Ascending aorta (tissue), 2 donors: ENCODE measurements at regions not wholly inside any gene's neighbourhood (a gene's known extent, or its start where the extent isn't known, plus 50 kb on each side); places are given as distances from the start of the nearest gene placed in this dataset.
"Not testable (repeated sequence)": the region's sequence is repeated elsewhere in the genome, so short reads cannot be mapped to it uniquely, and the experiment has no call there.

ENCODE experiments used
- DNase-seq, 2 donors: peaks; one replicate each; pipeline ENCODE4 v3.0.0-alpha.2; 2019; ENCODE audit warnings: low spot score in 2 of 2
- H3K27ac ChIP-seq, 2 donors: fragments of 200-600 bp; sonication (generic); one replicate each; pipeline ENCODE4 v1.5.1; 2016 to 2017; ENCODE audit warnings: mild to moderate bottlenecking in 1 of 2
- H3K27me3 ChIP-seq: fragments of 200-600 bp; sonication (generic); one replicate; pipeline ENCODE4 v1.5.1; 2017
- H3K36me3 ChIP-seq, 2 donors: fragments of 200-600 bp; sonication (generic); one replicate each; pipeline ENCODE4 v1.5.1; 2016
- H3K4me1 ChIP-seq, 2 donors: fragments of 200-600 bp; sonication (generic); one replicate each; pipeline ENCODE4 v1.5.1; 2016 to 2017; ENCODE audit warnings: mild to moderate bottlenecking in 1 of 2
- H3K4me3 ChIP-seq, 2 donors: fragments of 200-600 bp; sonication (generic); one replicate each; pipeline ENCODE4 v1.5.1; 2016 to 2017; ENCODE audit warnings: mild to moderate bottlenecking in 1 of 2
- H3K9me3 ChIP-seq, 2 donors: fragments of 200-600 bp; sonication (generic); one replicate each; pipeline ENCODE4 v1.5.1; 2016
- intact Hi-C: fragments of 100-400 bp; cut with DNase I; formaldehyde crosslinking; loops from one replicate; pipeline ENCODE4 v1.15.1; 2023
- TF ChIP-seq, protein P1 (sequence below), 3 experiments: fragments of 200-600 bp in 2 of 3; fragments of 450-650 bp in 1 of 3; sonication (generic) in 2 of 3; IDR thresholded peaks; one replicate each; pipeline ENCODE4 v1.5.1; 2016 to 2019; ENCODE audit warnings: antibody characterized with exemption in 3 of 3, mild to moderate bottlenecking in 1 of 3, moderate library complexity in 1 of 3

- TF ChIP-seq, protein P1, sequence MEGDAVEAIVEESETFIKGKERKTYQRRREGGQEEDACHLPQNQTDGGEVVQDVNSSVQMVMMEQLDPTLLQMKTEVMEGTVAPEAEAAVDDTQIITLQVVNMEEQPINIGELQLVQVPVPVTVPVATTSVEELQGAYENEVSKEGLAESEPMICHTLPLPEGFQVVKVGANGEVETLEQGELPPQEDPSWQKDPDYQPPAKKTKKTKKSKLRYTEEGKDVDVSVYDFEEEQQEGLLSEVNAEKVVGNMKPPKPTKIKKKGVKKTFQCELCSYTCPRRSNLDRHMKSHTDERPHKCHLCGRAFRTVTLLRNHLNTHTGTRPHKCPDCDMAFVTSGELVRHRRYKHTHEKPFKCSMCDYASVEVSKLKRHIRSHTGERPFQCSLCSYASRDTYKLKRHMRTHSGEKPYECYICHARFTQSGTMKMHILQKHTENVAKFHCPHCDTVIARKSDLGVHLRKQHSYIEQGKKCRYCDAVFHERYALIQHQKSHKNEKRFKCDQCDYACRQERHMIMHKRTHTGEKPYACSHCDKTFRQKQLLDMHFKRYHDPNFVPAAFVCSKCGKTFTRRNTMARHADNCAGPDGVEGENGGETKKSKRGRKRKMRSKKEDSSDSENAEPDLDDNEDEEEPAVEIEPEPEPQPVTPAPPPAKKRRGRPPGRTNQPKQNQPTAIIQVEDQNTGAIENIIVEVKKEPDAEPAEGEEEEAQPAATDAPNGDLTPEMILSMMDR (IDR thresholded peaks at IDR 0.05), result no peak
- intact Hi-C loops, result loop anchor here (5.0 kb wide), 1 partner anchor 42 kb away; no protein-coding TSS in a partner anchor
These were observed 647.1 kb downstream of the ANKRD50 start for GRCh38 chr4:124065422-124065821.

DNA sequence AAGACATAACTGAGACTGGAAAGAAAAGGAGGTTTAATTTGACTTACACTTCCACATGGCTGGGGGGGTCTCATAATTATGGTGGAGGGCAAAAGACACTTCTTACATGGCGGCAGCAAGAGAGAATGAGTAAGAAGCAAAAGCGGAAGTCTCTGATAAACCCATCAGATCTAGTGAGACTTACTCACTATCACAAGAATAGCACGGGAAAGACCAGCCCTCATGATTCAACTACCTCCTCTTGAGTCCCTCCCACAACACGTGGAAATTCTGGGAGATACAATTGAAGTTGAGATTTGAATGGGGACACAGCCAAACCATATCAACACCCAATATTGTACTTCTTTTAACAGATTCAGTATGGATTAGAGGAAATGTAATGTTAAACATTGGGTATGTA, 646.6 kb downstream of the ANKRD50 start:
- H3K27me3 ChIP-seq, result no peaks in the 10 kb centered on the region
- peaks cover 0 to 2% of the 10 kb centered on the region in 2 donors for H3K36me3 ChIP-seq
- no peak overlapping the region for H3K4me3 ChIP-seq
- intact Hi-C loops, result loop anchor here (5.0 kb wide), 1 partner anchor 41 kb away; no protein-coding TSS in a partner anchor
- peaks cover 11 to 13% of the 10 kb centered on the region in 2 donors for H3K9me3 ChIP-seq
- TF ChIP-seq, protein P1 (IDR thresholded peaks at IDR 0.05), result no peak
- H3K27ac ChIP-seq, result no peak overlapping the region
- peaks cover 6 to 15% of the 10 kb centered on the region in 2 donors for H3K4me1 ChIP-seq
- DNase-seq, result no peak

More at GRCh38 chr4:124065422-124065821, 647.1 kb downstream of the ANKRD50 start:
- Histone ChIP-seq H3K4me1 (peaks cover 8 to 20% of the 10 kb centered on the region in 2 donors), H3K4me3 (no peak overlapping the region), H3K27me3 (no peaks in the 10 kb centered on the region), H3K9me3 (peaks cover 6 to 8% of the 10 kb centered on the region in 2 donors), H3K27ac (no peak overlapping the region), H3K36me3 (peaks cover 0 to 2% of the 10 kb centered on the region in 2 donors)
- no peak for DNase-seq

- Histone ChIP-seq H3K27me3 (no peaks in the 10 kb centered on the region), H3K27ac (no peak overlapping the region), H3K9me3 (peaks cover 18 to 20% of the 10 kb centered on the region in 2 donors), H3K36me3 (peaks cover 0 to 2% of the 10 kb centered on the region in 2 donors), H3K4me1 (peaks cover 0 to 9% of the 10 kb centered on the region in 2 donors), H3K4me3 (no peak overlapping the region)
- TF ChIP-seq, protein P1 (IDR thresholded peaks at IDR 0.05), result no peak
- intact Hi-C loops, result loop anchor here (5.0 kb wide), 1 partner anchor 41 kb away; no protein-coding TSS in a partner anchor
- DNase-seq, result no peak
These were observed 645.9 kb downstream of the ANKRD50 start for GRCh38 chr4:124066595-124066994.

GRCh38 chr4:124067046-124067445, 645.5 kb downstream of the ANKRD50 start:
- H3K4me3 ChIP-seq, result no peak overlapping the region
- peaks cover 0 to 2% of the 10 kb centered on the region in 2 donors for H3K36me3 ChIP-seq
- TF ChIP-seq, protein P1 (IDR thresholded peaks at IDR 0.05), result no peak
- H3K27ac ChIP-seq, result no peak overlapping the region
- peaks cover 0 to 5% of the 10 kb centered on the region in 2 donors for H3K4me1 ChIP-seq
- intact Hi-C loops, result loop anchor here (5.0 kb wide), 1 partner anchor 40 kb away; no protein-coding TSS in a partner anchor
- H3K9me3 ChIP-seq, result peaks cover 18 to 25% of the 10 kb centered on the region in 2 donors
- no peak for DNase-seq
- H3K27me3 ChIP-seq, result no peaks in the 10 kb centered on the region

DNA sequence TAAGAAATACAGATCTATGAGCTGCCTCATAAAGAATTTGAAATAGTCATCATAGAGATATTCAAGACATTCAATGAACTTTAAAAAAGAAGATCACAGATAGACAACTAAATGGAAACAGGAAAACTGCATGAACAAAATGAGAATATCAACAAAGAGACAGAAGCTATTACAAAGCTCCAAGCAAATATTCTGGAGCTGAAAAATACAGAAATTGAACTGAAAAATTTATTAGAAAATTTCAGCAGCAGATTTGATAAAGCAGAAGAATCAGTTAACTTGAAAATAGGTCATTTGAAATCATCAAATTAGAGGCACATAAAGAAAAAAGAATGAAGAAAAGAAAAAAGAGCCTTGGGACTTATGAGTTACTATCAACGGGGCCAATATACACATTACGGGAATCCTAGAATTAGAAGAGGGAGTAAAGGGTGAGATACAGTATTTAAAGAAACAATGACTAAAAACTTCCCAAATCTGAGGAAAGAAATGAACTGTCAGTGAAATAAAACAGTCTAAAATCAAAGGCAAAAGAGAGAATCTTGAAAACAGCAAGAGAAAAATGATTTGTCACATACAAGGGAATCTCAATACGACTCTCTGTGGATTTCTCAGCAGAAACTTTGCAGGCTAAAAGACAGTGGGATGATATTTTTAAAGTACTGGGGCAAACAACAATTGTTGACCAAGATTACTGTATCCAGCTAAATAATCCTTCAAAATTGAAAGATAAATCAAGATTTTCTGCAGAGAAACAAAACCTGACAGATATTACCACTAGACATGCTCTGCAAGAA, 641.6 kb downstream of the ANKRD50 start:
- intact Hi-C loops, result no loop called here
- H3K4me3 ChIP-seq, result no peak overlapping the region
- no peak overlapping the region for H3K27ac ChIP-seq
- TF ChIP-seq, protein P1 (IDR thresholded peaks at IDR 0.05), result no peak
- H3K36me3 ChIP-seq, result peaks cover 0 to 2% of the 10 kb centered on the region in 2 donors
- no peaks in the 10 kb centered on the region for H3K4me1 ChIP-seq
- no peaks in the 10 kb centered on the region for H3K27me3 ChIP-seq
- peaks cover 18 to 40% of the 10 kb centered on the region in 2 donors for H3K9me3 ChIP-seq
- DNase-seq, result no peak

- H3K4me1 ChIP-seq, H3K36me3 ChIP-seq, H3K27me3 ChIP-seq, H3K27ac ChIP-seq, DNase-seq, intact Hi-C loops, H3K4me3 ChIP-seq: not testable (repeated sequence)
- H3K9me3 ChIP-seq, result peaks cover 14 to 57% of the 10 kb centered on the region in 2 donors
These were observed 637.3 kb downstream of the ANKRD50 start for GRCh38 chr4:124075276-124075675.
